HepG2 (cell line): ENCODE measurements at regions not wholly inside any gene's neighbourhood (a gene's known extent, or its start where the extent isn't known, plus 50 kb on each side); places are given as distances from the start of the nearest gene placed in this dataset.

Source experiments
- ATAC-seq: fragments of 200-7000 bp; cut with Tn5 transposase; 3 replicates; pipeline ENCODE4 v1.9.1; 2020; ENCODE audit warnings: mild to moderate bottlenecking, moderate library complexity
- BruUV-seq: library from RNA; stranded (reverse); fragments of 400-500 nt; replicated peaks from 2 replicates; lab custom pipeline; 2021; lab: Mats Ljungman, UMichigan
- CTCF ChIA-PET: fragments of 300-600 bp; formaldehyde crosslinking; extraction: SDS; loops from one replicate; lab custom pipeline; 2021; ENCODE audit warnings: low total read pairs, inconsistent platforms, low intra/inter-chr PET ratio; lab: Yijun Ruan, JAX
- POLR2A ChIA-PET: fragments of 350-600 bp; sonication (Branson Sonifier 250); formaldehyde crosslinking; loops from one replicate; lab custom pipeline; 2020; ENCODE audit warnings: antibody characterized with exemption, inconsistent platforms; lab: Yijun Ruan, JAX
- DNase-seq: peaks from one replicate; pipeline ENCODE4 v3.0.0-alpha.2; 2015; ENCODE audit warnings: low spot score
- FAIRE-seq: peaks from 3 replicates; lab custom pipeline; 2011; peaks lifted over from hg19 to GRCh38; lab: Jason Lieb, UNC
- H2AFZ ChIP-seq: one replicate; pipeline ENCODE4 v1.6.1; 2011; ENCODE audit warnings: low read length, inconsistent platforms
- H3K27ac ChIP-seq: fragments of 300-600 bp; 3 replicates; pipeline ENCODE4 v1.8.0; 2011; ENCODE audit warnings: mixed run types, mild to moderate bottlenecking, mixed read lengths, low read length, inconsistent platforms; ENCODE audit not compliant: insufficient read depth; ENCODE audit errors: extremely low read length
- H3K27me3 ChIP-seq, 2 experiments: fragments of 200-600 bp in 1 of 2; 2 replicates in 1 of 2; 3 replicates in 1 of 2; pipeline versions ENCODE4 v1.6.0 to v1.8.0; 2011; ENCODE audit warnings: low read length in 2 of 2, mild to moderate bottlenecking in 2 of 2, moderate library complexity in 2 of 2, inconsistent platforms in 1 of 2; ENCODE audit not compliant: insufficient read depth in 2 of 2, control insufficient read depth in 1 of 2
- H3K36me3 ChIP-seq, 2 experiments: fragments of 200-600 bp in 1 of 2; replicated peaks in 1 of 2; 2 replicates in 1 of 2; 3 replicates in 1 of 2; pipeline versions ENCODE4 v1.5.1 to v1.8.0; 2011; ENCODE audit warnings: low read length in 2 of 2, inconsistent platforms in 1 of 2; ENCODE audit not compliant: insufficient read depth in 2 of 2, control insufficient read depth in 1 of 2
- H3K4me1 ChIP-seq: 2 replicates; pipeline ENCODE4 v1.5.1; 2012; ENCODE audit warnings: low read length, inconsistent platforms; ENCODE audit not compliant: insufficient read depth
- H3K4me2 ChIP-seq: 2 replicates; pipeline ENCODE4 v1.6.0; 2011; ENCODE audit warnings: low read depth, low read length, inconsistent platforms
- H3K4me3 ChIP-seq, 3 experiments: fragments of 200-600 bp in 1 of 3; sonication (generic), shearing (Covaris generic) in 1 of 3; replicated peaks in 1 of 3; 2 replicates each; pipeline ENCODE4 v1.5.1; 2011 to 2016; ENCODE audit warnings: low read length in 3 of 3, inconsistent platforms in 2 of 3, low read depth in 2 of 3, mild to moderate bottlenecking in 2 of 3, control low read depth in 1 of 3, mixed read lengths in 1 of 3; ENCODE audit not compliant: insufficient read depth in 1 of 3
- H3K79me2 ChIP-seq: one replicate; pipeline ENCODE4 v1.6.1; 2011; ENCODE audit warnings: low read length, inconsistent platforms; ENCODE audit not compliant: insufficient read depth
- H3K9ac ChIP-seq: 2 replicates; pipeline ENCODE4 v1.6.0; 2011; ENCODE audit warnings: mild to moderate bottlenecking, low read depth, low read length, inconsistent platforms; ENCODE audit not compliant: insufficient read depth
- H3K9me3 ChIP-seq: 2 replicates; pipeline ENCODE4 v1.5.1; 2012; ENCODE audit warnings: mild to moderate bottlenecking, low read length
- H4K20me1 ChIP-seq: 2 replicates; pipeline ENCODE4 v1.6.0; 2011; ENCODE audit warnings: inconsistent platforms, mild to moderate bottlenecking, low read length, moderate library complexity; ENCODE audit not compliant: insufficient read depth
- BRF2 ChIP-seq: sonication (generic); formaldehyde crosslinking; IDR thresholded peaks from 2 replicates; pipeline ENCODE4 v1.8.1; 2022; ENCODE audit warnings: mild to moderate bottlenecking, missing genetic modification reagents
- CBX5 ChIP-seq: sonication (generic); formaldehyde crosslinking; IDR thresholded peaks from 2 replicates; pipeline ENCODE4 v1.4.0; 2020; ENCODE audit warnings: missing genetic modification reagents, borderline replicate concordance
- DPF2 ChIP-seq: sonication (generic); formaldehyde crosslinking; IDR thresholded peaks from 2 replicates; pipeline ENCODE4 v1.4.0; 2020; ENCODE audit warnings: mild to moderate bottlenecking, low read depth, missing genetic modification reagents, borderline replicate concordance
- ETV6 ChIP-seq: sonication (generic); formaldehyde crosslinking; conservative IDR thresholded peaks from 2 replicates; pipeline ENCODE4 v1.4.0; 2020; ENCODE audit warnings: missing genetic modification reagents
- JUND ChIP-seq: sonication (generic); formaldehyde crosslinking; IDR thresholded peaks from 2 replicates; pipeline ENCODE4 v1.8.0; 2022; ENCODE audit warnings: mild to moderate bottlenecking, missing genetic modification reagents
- MEIS2 ChIP-seq: sonication (generic); formaldehyde crosslinking; IDR thresholded peaks from 2 replicates; pipeline ENCODE4 v1.9.0; 2021; ENCODE audit warnings: mild to moderate bottlenecking, missing genetic modification reagents
- POLR2AphosphoS5 ChIP-seq: IDR thresholded peaks from 2 replicates; pipeline ENCODE4 v1.6.1; 2012; ENCODE audit warnings: low read depth, low read length
- SMARCE1 ChIP-seq: fragments of 450-650 bp; IDR thresholded peaks from 2 replicates; pipeline ENCODE4 v1.6.1; 2017; ENCODE audit warnings: borderline replicate concordance
- USF2 ChIP-seq, 2 experiments: sonication (generic) in 1 of 2; formaldehyde crosslinking in 1 of 2; IDR thresholded peaks; 2 replicates each; pipeline versions ENCODE4 v1.5.1 to v1.6.1; 2011 to 2020; ENCODE audit warnings: borderline replicate concordance in 1 of 2, low read depth in 1 of 2, low read length in 1 of 2, mild to moderate bottlenecking in 1 of 2, missing genetic modification reagents in 1 of 2, moderate library complexity in 1 of 2
- ZBTB38 ChIP-seq: sonication (generic); formaldehyde crosslinking; IDR thresholded peaks from 2 replicates; pipeline ENCODE4 v1.5.1; 2020; ENCODE audit warnings: mild to moderate bottlenecking, missing genetic modification reagents
- ZBTB44 ChIP-seq: sonication (generic); formaldehyde crosslinking; IDR thresholded peaks from 2 replicates; pipeline ENCODE4 v1.4.0; 2020; ENCODE audit warnings: missing genetic modification reagents
- ZNF292 ChIP-seq: sonication (generic); formaldehyde crosslinking; IDR thresholded peaks from 2 replicates; pipeline ENCODE4 v1.8.1; 2022; ENCODE audit warnings: mild to moderate bottlenecking, low read depth, missing genetic modification reagents, borderline replicate concordance
- ZNF724P ChIP-seq: sonication (generic); formaldehyde crosslinking; IDR thresholded peaks from 2 replicates; pipeline ENCODE4 v1.8.0; 2022; ENCODE audit warnings: missing genetic modification reagents, borderline replicate concordance
- ZSCAN30 ChIP-seq: sonication (generic); formaldehyde crosslinking; IDR thresholded peaks from 2 replicates; pipeline ENCODE4 v1.5.0; 2020; ENCODE audit warnings: mild to moderate bottlenecking, missing genetic modification reagents
- WGBS: methylation state at CpG from one replicate; pipeline ENCODE4 v1.1.6; 2017; ENCODE audit warnings: low lambda C conversion rate; 5-methylcytosine and 5-hydroxymethylcytosine counted together
- in situ Hi-C: cut with HindIII; loops from 2 replicates; pipeline ENCODE4 v1.10.0; 2017; ENCODE audit warnings: low pct_unique_long_range_greater_than_20kb; ENCODE audit not compliant: extremely low pct_ligation_motif_present
- intact Hi-C: fragments of 100-400 bp; cut with micrococcal nuclease; formaldehyde crosslinking; loops from one replicate; pipeline ENCODE4 v1.10.0; 2022; ENCODE audit not compliant: unreplicated experiment
- TF ChIP-seq, protein P1 (sequence below): sonication (generic); formaldehyde crosslinking; IDR thresholded peaks from 2 replicates; pipeline ENCODE4 v1.5.0; 2020; ENCODE audit warnings: missing genetic modification reagents
- TF ChIP-seq, protein P2 (sequence below): sonication (generic); formaldehyde crosslinking; IDR thresholded peaks from 2 replicates; pipeline ENCODE4 v1.4.0; 2020; ENCODE audit warnings: missing genetic modification reagents; ENCODE audit errors: not compliant biosample characterization

DNA sequence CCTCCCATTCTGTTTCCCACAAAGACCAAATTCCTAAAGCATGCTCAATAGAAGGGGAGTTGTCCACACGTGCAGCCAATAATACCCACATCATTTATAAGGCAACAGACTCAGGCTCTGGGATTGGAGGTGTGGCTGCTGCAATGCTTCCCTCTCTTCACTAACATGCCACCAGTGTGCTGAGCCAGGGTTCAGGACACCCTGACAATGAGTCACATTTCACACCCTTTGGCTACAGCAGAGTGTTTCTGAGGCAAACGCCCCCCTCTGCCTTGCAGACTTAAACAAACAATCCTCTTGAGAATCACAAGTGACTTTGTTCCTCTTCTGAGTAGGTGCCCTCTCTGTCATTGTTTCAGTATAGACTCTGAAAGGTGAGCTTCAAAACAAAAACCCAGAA lies 189.3 kb upstream of the TLE4 start:
- Histone ChIP-seq H3K27ac (no peak overlapping the region), H3K4me1 (no peaks in the 10 kb centered on the region), H3K79me2 (no peaks in the 10 kb centered on the region), H2AFZ (no peak overlapping the region), H3K4me2 (no peak overlapping the region), H3K9ac (no peak overlapping the region), H4K20me1 (no peaks in the 10 kb centered on the region), H3K4me3 (no peak overlapping the region), H3K36me3 (no peaks in the 10 kb centered on the region), H3K27me3 (no peaks in the 10 kb centered on the region), H3K9me3 (peaks cover 22% of the 10 kb centered on the region)
- in situ Hi-C loops (no loop called here), intact Hi-C loops (no loop called here)
- ATAC-seq (no peak), DNase-seq (no peak), FAIRE-seq (no peak)
- TF ChIP-seq ZBTB38 (CRISPR knock-in tag) (no peak), ETV6 (CRISPR knock-in tag) (no peak), ZSCAN30 (CRISPR knock-in tag) (no peak), SMARCE1 (no peak), ZNF724P (CRISPR knock-in tag) (no peak), BRF2 (CRISPR knock-in tag) (no peak), POLR2AphosphoS5 (no peak), DPF2 (no peak), ZBTB44 (no peak), JUND (CRISPR knock-in tag) (no peak), ZNF292 (CRISPR knock-in tag) (no peak), MEIS2 (CRISPR knock-in tag) (no peak), CBX5 (CRISPR knock-in tag) (no peak), USF2 (IDR thresholded peaks at IDR 0.05; ENCODE audit: low read depth, low read length) (no peak), USF2 (CRISPR knock-in tag; IDR thresholded peaks at IDR 0.05; ENCODE audit: borderline replicate concordance) (no peak)
- TF ChIP-seq, protein P1, sequence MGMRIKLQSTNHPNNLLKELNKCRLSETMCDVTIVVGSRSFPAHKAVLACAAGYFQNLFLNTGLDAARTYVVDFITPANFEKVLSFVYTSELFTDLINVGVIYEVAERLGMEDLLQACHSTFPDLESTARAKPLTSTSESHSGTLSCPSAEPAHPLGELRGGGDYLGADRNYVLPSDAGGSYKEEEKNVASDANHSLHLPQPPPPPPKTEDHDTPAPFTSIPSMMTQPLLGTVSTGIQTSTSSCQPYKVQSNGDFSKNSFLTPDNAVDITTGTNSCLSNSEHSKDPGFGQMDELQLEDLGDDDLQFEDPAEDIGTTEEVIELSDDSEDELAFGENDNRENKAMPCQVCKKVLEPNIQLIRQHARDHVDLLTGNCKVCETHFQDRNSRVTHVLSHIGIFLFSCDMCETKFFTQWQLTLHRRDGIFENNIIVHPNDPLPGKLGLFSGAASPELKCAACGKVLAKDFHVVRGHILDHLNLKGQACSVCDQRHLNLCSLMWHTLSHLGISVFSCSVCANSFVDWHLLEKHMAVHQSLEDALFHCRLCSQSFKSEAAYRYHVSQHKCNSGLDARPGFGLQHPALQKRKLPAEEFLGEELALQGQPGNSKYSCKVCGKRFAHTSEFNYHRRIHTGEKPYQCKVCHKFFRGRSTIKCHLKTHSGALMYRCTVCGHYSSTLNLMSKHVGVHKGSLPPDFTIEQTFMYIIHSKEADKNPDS (CRISPR knock-in tag), result no peak
- TF ChIP-seq, protein P2, sequence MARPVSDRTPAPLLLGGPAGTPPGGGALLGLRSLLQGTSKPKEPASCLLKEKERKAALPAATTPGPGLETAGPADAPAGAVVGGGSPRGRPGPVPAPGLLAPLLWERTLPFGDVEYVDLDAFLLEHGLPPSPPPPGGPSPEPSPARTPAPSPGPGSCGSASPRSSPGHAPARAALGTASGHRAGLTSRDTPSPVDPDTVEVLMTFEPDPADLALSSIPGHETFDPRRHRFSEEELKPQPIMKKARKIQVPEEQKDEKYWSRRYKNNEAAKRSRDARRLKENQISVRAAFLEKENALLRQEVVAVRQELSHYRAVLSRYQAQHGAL (CRISPR knock-in tag), result no peak
- POLR2A ChIA-PET, result no interaction called here
- CTCF ChIA-PET, result no interaction called here
- no TSS peak for BruUV-seq
- WGBS, result 3% methylated on average over 2 of the region's 2 CpGs
